Activated naive CD4-positive, alpha-beta T cell treated with anti-CD3 and anti-CD28 coated beads, Interleukin-2, amount 50 U/mL, for 24 hours (primary cell): ENCODE measurements at regions not wholly inside any gene's neighbourhood (a gene's known extent, or its start where the extent isn't known, plus 50 kb on each side); places are given as distances from the start of the nearest gene placed in this dataset.

Experiments
- H3K27ac Mint-ChIP-seq: one replicate; pipeline ENCODE4 v1.8.0; 2021; ENCODE audit warnings: mild to moderate bottlenecking, mixed read lengths
- H3K27me3 Mint-ChIP-seq: one replicate; pipeline ENCODE4 v1.8.0; 2021; ENCODE audit warnings: mixed read lengths
- H3K36me3 Mint-ChIP-seq: one replicate; pipeline ENCODE4 v1.8.0; 2021; ENCODE audit warnings: mixed read lengths
- H3K4me1 Mint-ChIP-seq: one replicate; pipeline ENCODE4 v1.8.0; 2021; ENCODE audit warnings: mixed read lengths
- H3K4me3 Mint-ChIP-seq: one replicate; pipeline ENCODE4 v1.8.0; 2021; ENCODE audit warnings: mild to moderate bottlenecking, mixed read lengths
- H3K9me3 Mint-ChIP-seq: one replicate; pipeline ENCODE4 v1.8.0; 2021; ENCODE audit warnings: mixed read lengths

DNA sequence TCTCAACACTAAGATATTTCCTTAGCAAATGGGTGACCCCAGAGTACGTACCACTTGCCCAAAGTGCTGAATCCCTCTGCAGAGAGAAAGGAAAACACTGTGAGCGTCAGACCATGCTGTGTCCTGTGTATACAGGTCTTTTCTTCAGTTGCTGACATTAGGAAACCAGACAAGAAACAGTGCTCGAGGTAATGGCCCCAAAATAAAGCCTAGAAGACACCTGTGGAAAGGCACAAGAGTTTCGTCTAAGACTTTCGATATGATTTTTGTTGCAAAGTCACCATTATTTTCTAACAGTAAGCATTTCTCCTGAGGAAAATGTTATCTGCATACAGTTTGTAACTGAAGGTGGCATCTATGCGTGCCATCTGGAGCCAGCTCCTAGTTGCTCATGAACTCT lies 62.0 kb upstream of the SIMC1 start:
- no peak overlapping the region for H3K27ac Mint-ChIP-seq
- no peaks in the 10 kb centered on the region for H3K4me1 Mint-ChIP-seq
- no peak overlapping the region for H3K4me3 Mint-ChIP-seq
- H3K9me3 Mint-ChIP-seq, result peaks cover 6% of the 10 kb centered on the region
- H3K36me3 Mint-ChIP-seq, result peaks cover 2% of the 10 kb centered on the region
- peaks cover 23% of the 10 kb centered on the region for H3K27me3 Mint-ChIP-seq

DNA sequence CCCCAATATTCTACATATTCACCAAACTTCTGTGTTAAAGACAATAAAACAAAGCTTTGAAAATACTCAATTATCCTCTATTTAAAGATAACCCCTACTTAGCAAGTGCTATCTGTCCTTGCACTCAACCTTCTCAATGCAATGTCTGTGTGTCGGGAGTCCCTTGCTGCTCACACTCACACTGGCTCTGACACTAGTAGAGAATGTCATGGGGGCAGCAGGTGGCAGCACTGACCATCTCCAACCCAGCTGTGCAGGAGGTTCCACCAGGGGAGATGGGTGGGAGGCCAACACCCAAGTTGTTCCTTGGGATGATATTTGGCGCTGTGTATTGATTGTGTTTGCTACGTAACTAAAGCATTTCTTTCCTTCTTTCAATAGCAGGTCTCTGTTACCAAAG lies 59.4 kb upstream of the SIMC1 start:
- H3K4me3 Mint-ChIP-seq, result no peak overlapping the region
- no peak overlapping the region for H3K27ac Mint-ChIP-seq
- H3K36me3 Mint-ChIP-seq, result peaks cover 2% of the 10 kb centered on the region
- H3K27me3 Mint-ChIP-seq, result peaks cover 23% of the 10 kb centered on the region
- peaks cover 6% of the 10 kb centered on the region for H3K9me3 Mint-ChIP-seq
- H3K4me1 Mint-ChIP-seq, result no peaks in the 10 kb centered on the region

DNA sequence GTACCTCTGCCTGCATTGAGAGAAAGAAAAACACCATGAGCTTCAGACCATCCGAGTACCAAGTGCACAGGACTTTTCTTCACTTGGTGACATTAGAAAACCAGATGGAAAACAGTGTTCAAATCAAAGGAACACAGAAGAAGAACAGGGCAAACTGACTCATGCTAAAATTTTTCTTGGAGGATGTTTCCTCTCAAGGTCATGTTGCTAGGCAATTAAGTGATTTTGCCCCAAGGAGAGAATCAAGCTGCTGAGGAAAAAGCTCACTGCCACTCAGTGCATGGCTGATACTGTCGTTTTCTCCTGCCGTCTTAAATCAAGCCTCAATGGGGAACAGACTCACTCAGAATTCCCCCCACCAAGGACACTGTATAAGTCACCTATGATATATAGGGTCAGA lies 57.9 kb upstream of the SIMC1 start:
- Mint-ChIP-seq H3K4me3 (no peak overlapping the region), H3K36me3 (peaks cover 2% of the 10 kb centered on the region), H3K4me1 (no peaks in the 10 kb centered on the region), H3K27ac (no peak overlapping the region), H3K9me3 (peaks cover 6% of the 10 kb centered on the region), H3K27me3 (peaks cover 23% of the 10 kb centered on the region)

DNA sequence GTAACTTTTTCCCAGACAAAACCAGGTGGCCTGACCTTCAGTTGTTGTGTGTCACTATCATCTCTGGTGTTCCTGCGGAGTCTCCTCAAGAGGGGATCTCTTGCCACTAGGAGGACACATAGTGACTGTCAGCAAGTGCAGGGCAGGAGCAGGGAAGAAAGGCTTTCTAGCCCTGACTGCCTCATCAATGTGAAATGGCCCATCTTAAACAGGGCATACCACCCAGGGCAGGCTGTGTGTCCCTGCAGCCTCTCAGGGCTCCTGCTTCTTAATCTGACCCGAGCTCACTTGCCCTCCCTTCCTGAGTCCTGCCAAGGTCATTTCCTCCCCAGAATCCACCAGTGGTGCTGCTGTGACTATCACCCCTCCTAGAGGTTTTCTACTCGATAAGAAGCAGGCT lies 57.4 kb upstream of the SIMC1 start:
- peaks cover 22% of the 10 kb centered on the region for H3K27me3 Mint-ChIP-seq
- peaks cover 6% of the 10 kb centered on the region for H3K9me3 Mint-ChIP-seq
- H3K27ac Mint-ChIP-seq, result no peak overlapping the region
- H3K4me3 Mint-ChIP-seq, result no peak overlapping the region
- H3K36me3 Mint-ChIP-seq, result peaks cover 2% of the 10 kb centered on the region
- no peaks in the 10 kb centered on the region for H3K4me1 Mint-ChIP-seq

DNA sequence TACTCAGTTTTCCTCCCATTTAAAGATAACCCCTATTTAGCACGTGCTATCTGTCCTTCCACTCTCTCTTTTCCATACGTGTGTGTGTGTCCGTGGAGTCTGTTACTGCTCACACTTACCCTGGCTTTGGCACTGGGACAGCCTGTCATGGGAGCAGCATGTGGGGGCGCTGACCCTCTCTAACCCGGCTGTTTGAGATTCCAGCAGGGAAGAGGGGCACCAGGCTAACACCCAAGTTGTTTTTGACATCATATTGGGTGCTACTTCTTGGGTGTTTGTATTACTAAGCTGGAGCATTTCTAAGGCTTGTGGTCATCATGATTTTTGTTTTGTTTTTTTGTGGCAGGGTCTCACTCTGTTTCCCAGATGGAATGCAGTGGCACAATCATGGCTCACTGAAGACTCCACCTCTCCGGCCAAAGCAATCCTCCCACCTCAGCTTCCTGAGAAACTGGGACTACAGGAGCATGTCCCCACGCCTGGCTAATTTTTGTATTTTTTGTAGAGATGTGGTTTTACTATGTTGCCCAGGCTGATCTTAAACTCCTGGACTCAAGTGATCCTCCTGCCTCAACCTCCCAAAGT lies 56.9 kb upstream of the SIMC1 start:
- H3K36me3 Mint-ChIP-seq, result peaks cover 2% of the 10 kb centered on the region
- H3K4me1 Mint-ChIP-seq, result no peaks in the 10 kb centered on the region
- no peak overlapping the region for H3K4me3 Mint-ChIP-seq
- no peak overlapping the region for H3K27ac Mint-ChIP-seq
- H3K9me3 Mint-ChIP-seq, result peaks cover 6% of the 10 kb centered on the region
- H3K27me3 Mint-ChIP-seq, result peaks cover 20% of the 10 kb centered on the region

DNA sequence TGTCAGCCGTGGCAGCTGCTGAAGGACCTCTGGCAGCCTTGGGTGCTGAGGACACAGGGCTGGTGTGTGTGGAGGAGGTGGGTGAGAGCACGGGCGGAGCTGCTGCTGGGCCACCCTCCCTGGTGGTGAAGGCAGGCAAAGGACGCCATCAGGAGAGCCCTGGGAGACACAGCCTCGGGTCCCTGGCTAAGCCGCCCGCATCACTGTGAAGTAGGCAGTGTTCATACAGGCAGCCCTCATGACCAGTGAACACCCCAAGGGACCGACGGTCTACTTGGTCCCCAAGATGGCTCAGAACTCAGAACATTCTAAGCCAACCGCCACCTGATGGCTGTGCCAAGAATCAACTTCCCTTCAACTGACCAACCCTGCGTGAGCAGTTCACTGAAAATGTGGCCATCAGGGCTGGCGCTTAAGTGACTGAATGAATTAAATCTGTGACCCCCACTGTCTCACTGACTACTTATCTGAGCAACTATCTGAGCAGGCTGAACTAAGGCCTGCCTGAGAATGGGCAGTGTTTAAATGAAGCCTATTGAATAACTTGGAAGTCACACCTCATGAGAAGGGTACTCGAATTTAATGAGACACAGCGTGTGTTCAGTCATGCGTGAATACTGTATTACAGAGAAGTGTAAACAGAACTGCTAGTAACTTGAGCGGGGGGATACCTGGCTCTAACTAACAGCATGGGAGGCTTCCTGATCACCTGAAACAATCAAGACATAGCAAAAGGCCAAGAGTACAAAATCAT lies 54.7 kb upstream of the SIMC1 start:
- peaks cover 1% of the 10 kb centered on the region for H3K36me3 Mint-ChIP-seq
- no peaks in the 10 kb centered on the region for H3K4me1 Mint-ChIP-seq
- peaks cover 3% of the 10 kb centered on the region for H3K9me3 Mint-ChIP-seq
- no peak overlapping the region for H3K4me3 Mint-ChIP-seq
- H3K27ac Mint-ChIP-seq, result no peak overlapping the region
- peaks cover 11% of the 10 kb centered on the region for H3K27me3 Mint-ChIP-seq

DNA sequence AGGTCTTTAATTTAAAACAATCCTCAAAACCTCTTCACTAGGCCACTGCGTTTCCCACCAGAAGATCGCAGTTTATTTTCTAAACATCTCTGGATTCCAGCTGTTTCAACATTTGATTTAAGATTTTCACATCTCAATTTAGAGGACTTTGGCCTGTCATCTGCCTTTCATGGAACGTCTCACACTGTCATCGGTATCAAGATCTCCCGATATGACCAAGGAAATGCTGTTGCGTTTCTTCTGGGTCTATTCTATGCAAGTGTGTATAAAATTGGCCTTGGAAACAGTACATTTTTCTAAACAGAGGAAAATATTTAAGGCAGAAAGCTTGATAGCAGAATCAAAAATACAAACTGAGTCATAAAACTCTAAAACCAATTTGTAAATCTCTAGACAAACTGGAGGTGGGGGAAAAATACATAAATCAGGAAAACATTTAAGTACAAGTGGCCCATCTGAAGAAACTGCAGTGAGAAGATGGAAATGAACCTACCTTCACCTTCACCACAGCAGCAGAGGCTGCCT lies 53.6 kb upstream of the SIMC1 start:
- H3K27me3 Mint-ChIP-seq, result peaks cover 5% of the 10 kb centered on the region
- H3K4me3 Mint-ChIP-seq, result no peak overlapping the region
- H3K36me3 Mint-ChIP-seq, result no peaks in the 10 kb centered on the region

DNA sequence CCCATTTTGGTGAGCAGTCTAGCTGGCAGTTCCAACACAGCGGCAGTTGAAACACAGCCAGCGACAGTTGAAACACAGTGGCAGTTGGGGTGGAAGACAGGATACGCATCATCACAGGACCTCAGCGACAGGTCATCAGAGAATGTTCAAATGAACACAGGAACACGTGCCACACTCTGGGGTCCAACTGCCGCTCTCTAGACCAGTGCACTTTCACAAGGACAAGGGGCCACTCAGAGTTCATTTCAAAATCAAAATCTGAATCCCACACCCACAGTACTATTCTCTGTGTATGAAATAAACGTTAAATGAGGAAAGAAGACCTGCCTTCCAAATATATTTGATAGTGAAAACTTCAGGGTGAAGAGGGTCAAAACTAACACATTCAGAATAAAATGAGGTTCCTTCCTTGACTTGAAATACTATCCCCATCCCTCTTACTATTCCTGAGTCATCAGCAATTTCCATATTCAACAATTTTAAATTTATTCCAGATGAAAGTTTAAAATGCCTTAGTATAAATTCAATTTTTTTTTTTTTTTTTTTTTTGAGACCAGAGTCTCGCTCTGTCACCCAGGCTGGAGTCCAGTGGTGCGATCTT lies 53.0 kb upstream of the SIMC1 start:
- no peak overlapping the region for H3K4me3 Mint-ChIP-seq
- no peak overlapping the region for H3K27ac Mint-ChIP-seq
- H3K36me3 Mint-ChIP-seq, result no peaks in the 10 kb centered on the region
- H3K9me3 Mint-ChIP-seq, result no peaks in the 10 kb centered on the region
- H3K27me3 Mint-ChIP-seq, result peaks cover 1% of the 10 kb centered on the region
- H3K4me1 Mint-ChIP-seq, result no peaks in the 10 kb centered on the region

More for the DNA sequence above, 53.6 kb upstream of the SIMC1 start:
- Mint-ChIP-seq H3K9me3 (no peaks in the 10 kb centered on the region), H3K4me1 (no peaks in the 10 kb centered on the region), H3K27ac (no peak overlapping the region)

DNA sequence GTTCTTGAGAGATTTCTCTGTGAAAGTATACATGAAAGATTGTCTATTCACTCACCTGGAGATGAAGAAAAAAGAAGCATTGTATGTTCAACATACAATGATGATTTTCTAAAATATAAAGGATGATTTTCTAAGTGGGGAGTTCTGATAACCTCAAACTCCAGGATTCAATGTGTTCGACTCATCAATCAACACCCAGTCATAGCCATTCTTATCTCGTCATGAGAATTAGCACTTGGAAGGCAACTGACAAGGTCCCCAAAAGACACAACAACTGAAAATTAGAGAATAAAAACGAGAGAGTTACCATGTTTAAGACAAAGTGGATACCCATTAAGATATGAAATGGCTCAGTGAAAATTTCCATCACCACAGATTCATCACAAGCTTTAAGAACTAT lies 52.1 kb upstream of the SIMC1 start:
- Mint-ChIP-seq H3K9me3 (no peaks in the 10 kb centered on the region), H3K4me1 (no peaks in the 10 kb centered on the region), H3K27me3 (peaks cover 1% of the 10 kb centered on the region), H3K36me3 (no peaks in the 10 kb centered on the region), H3K27ac (no peak overlapping the region), H3K4me3 (no peak overlapping the region)

DNA sequence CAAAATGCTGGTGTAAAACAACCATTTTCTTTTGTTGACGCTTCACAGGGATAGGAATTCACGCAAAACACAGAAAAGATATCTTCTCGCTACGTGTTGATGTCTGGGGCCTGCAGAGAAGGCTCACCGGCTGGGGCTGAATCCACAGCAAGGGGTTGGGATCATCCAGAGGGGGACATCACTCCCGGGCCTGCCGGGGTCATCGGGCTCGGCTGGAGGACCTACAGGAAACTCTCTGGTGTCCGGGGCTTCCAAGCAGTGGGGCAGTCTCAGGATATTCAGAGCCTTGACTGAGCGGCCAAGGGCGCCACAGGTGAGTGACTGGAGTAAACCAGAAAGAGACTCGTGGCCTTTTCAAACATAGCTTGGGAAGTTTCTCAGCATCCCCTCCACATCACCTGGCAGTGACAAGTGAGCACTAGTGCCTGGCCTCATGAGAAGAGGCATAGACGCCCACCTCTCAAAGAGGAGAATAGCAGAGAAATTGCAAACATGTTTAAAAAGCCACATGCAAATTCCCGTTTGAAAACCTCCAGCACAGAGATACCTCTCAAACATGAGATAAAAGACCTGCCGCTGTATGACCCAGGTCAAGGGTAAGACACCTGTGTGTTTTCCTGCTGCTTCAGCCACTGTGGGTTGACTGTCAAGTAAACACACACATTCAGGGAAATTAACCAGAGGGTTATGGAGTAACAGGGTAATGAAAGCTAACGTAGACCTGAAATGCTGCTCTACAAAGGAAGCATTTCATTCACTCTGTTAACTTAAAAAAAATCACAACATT lies 50.8 kb upstream of the SIMC1 start:
- Mint-ChIP-seq H3K4me3 (no peak overlapping the region), H3K36me3 (no peaks in the 10 kb centered on the region), H3K4me1 (no peaks in the 10 kb centered on the region), H3K27me3 (no peaks in the 10 kb centered on the region), H3K9me3 (no peaks in the 10 kb centered on the region), H3K27ac (no peak overlapping the region)

DNA sequence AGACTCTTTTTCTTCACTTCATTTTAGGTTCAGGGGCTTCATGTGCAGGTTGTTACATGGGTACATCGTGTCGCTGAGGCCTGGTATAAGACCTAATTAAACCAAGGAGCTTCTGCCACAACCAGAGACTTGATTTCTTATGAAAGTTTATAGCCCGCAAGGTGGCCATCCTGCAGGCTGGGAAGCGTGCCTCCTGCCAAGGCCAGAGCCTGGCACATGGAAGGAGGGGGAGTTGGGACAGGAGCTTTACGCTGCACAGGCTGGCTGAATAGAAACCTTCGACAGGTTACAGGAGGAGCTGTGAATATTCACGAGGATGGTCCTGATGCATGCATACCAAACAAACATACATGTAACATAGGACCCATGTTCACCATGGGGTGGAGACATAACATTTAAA lies 50.1 kb upstream of the SIMC1 start:
- Mint-ChIP-seq H3K36me3 (no peaks in the 10 kb centered on the region), H3K4me1 (no peaks in the 10 kb centered on the region), H3K9me3 (no peaks in the 10 kb centered on the region), H3K27ac (no peak overlapping the region), H3K27me3 (no peaks in the 10 kb centered on the region), H3K4me3 (no peak overlapping the region)
